VCaP (cell line): ENCODE measurements at regions not wholly inside any gene's neighbourhood (a gene's known extent, or its start where the extent isn't known, plus 50 kb on each side); places are given as distances from the start of the nearest gene placed in this dataset.

Experiments
- H3K27ac ChIP-seq: fragments of 450-650 bp; 2 replicates; pipeline ENCODE4 v1.5.1; 2017
- CTCF ChIP-seq: fragments of 450-650 bp; conservative IDR thresholded peaks from 2 replicates; pipeline ENCODE4 v1.5.1; 2017; ENCODE audit warnings: mild to moderate bottlenecking, moderate library complexity

DNA sequence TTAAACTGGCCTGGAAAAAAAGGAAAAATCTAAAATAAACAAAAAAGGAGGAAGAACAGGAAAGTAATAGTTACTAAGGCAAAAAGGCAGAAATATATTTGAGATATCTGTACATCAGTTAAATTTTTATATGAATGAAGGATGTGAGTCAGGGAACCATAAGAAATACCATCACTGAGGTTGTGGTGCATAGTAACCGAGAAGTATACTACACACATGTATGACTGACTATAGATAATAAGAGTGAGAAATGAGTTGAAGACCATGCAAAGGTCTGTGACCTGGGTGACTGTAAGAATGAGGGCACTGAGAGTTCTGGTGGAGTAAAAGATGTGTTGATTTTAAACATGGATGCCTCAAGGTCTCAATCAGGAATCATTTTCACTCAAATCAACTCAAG lies 220.6 kb upstream of the FAM241A start:
- no peak for TF ChIP-seq CTCF
- no peak overlapping the region for H3K27ac ChIP-seq

DNA sequence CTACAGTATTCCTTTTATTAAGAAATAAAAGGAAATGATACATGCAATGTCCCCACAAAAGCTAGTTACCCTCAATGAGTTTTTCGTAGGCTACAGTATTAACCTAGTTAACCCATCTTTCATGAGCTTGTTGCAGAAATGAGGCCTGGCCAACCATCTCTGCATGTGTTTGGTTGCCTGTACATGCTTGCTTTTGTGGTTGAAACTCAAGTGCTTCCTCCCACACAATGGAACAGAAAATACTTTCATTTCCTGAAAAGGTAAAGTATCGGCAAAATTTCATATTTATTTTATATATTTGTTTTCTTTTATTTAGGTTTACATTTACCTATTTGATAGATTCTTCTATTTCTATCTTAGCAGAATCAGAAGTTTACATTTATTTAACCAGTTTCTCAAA lies 214.6 kb upstream of the FAM241A start:
- H3K27ac ChIP-seq: no peak overlapping the region
- TF ChIP-seq CTCF: no peak

GRCh38 chr4:111933703-111934102 lies 211.6 kb upstream of the FAM241A start:
- H3K27ac ChIP-seq: no peak overlapping the region
- no peak for TF ChIP-seq CTCF

DNA sequence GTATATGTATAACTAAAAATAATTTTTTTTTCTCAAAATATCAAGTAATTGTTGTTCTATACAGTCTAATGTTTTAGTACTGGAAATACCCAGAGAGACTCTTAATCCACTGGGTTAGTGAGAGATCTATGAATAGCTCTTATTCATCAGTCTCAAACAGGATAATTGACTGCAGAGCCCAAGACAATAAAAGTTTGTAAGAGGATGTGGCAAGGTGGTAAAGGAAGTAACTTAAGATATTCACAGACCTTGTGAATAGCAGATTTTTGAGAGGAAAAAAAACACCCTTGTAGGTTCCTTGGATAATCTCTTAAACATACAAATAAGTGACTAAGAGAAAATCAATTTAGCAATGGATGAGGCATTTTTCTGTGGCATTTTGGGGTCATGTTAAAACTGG lies 210.9 kb upstream of the FAM241A start:
- no peak overlapping the region for H3K27ac ChIP-seq
- no peak for TF ChIP-seq CTCF

- TF ChIP-seq CTCF: peak; percentile 67
- no peak overlapping the region for H3K27ac ChIP-seq
Observed at GRCh38 chr4:111937368-111937767, 207.9 kb upstream of the FAM241A start.

DNA sequence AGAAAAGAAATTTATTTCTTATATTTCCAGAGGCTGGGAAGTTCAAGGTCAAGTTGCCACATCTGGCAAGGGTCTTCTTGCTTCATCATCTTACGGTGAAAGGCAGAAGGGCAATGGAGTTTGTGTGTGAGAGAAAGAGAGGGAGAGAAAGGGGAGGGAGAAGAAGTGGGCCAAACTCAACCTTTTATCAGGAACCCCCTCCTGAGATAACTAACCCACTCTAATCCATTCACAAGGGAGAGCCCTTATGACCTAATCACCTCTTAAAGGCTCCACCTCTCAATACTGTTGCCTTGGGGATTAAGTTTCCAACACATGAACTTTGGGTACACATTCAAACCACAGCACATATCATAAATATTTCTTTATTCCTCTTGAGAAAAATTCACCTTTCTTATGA lies 203.3 kb upstream of the FAM241A start:
- H3K27ac ChIP-seq: no peak overlapping the region
- TF ChIP-seq CTCF: no peak

- peak; percentile 75 for TF ChIP-seq CTCF
- H3K27ac ChIP-seq: no peak overlapping the region
Observed at GRCh38 chr4:111943796-111944203, 201.5 kb upstream of the FAM241A start.

DNA sequence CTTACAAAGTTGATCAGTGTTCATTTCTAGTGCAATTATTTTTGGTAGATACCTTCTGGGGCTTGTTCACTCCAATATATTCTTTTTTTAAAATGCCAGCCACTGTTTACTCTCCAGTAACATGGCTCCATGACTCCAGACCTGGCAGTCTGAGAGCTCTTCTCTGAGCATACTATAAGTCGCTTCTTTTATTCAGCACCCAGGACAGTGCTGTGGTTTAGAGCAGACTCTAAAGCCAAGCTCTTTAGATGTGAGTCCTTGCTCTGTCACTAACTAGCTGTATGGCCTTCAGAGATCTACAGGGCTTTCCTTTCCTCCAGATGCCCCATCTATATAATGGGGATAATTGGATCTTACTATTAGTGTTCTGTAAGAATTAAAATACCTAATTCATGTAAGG lies 200.2 kb upstream of the FAM241A start:
- no peak for TF ChIP-seq CTCF
- no peak overlapping the region for H3K27ac ChIP-seq
